SK-N-DZ (cell line): ENCODE measurements at regions not wholly inside any gene's neighbourhood (a gene's known extent, or its start where the extent isn't known, plus 50 kb on each side); places are given as distances from the start of the nearest gene placed in this dataset.
"Not testable (repeated sequence)": the region's sequence is repeated elsewhere in the genome, so short reads cannot be mapped to it uniquely, and the experiment has no call there.

Experiments
- DNase-seq: peaks from one replicate; pipeline ENCODE4 v3.0.0-alpha.2; 2015; ENCODE audit warnings: low spot score

GRCh38 chr10:14429043-14429700 lies 98.4 kb upstream of the FRMD4A start:
- no peak for DNase-seq

- no peak for DNase-seq
Observed at GRCh38 chr10:14425034-14425433, 94.3 kb upstream of the FRMD4A start.

GRCh38 chr10:14423111-14423744 lies 92.5 kb upstream of the FRMD4A start:
- DNase-seq, result no peak

DNA sequence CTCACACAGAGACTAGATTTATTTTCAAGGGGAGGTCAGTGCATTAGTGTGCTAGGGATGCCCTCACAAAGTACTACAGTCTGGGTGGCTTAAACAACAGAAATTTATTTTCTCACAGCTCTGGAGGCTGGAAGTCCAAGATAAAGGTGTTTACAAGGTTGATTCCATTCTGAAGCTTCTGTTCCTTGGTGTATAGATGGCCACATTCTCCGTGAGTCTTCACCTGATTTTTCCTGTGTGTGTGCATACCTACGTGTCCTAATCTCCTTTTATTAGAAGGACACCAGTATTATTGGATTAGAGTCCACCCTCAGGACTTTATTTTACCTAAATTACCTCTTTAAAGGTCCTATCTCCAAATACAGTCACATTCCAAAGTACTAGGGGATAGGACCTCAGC lies 91.7 kb upstream of the FRMD4A start:
- no peak for DNase-seq

GRCh38 chr10:14421941-14422340 lies 91.2 kb upstream of the FRMD4A start:
- DNase-seq, result no peak

GRCh38 chr10:14417336-14417735 lies 86.6 kb upstream of the FRMD4A start:
- DNase-seq, result not testable (repeated sequence)

DNA sequence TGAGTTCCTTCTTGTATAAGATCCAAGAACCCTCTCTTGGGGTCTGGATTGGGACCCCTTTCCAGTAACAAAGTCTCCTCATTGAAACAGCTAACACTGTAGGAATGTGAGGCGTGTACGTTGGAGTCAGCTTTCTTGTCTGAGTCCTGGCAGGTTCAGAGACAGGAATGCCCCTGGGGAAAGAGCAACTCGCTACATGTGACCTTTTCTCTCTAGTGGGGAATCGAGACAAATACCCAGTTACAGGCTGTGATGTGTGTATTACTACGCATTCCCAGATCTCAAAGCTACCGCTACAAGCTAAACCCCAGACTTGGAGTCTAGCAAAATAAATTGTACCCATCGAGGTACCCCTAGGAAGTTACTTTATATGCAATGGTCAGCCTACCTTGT lies 85.6 kb upstream of the FRMD4A start:
- no peak for DNase-seq

- no peak for DNase-seq
Observed at GRCh38 chr10:14415676-14416307, 85.1 kb upstream of the FRMD4A start.

- DNase-seq, result no peak
Observed at GRCh38 chr10:14414901-14415300, 84.2 kb upstream of the FRMD4A start.

DNA sequence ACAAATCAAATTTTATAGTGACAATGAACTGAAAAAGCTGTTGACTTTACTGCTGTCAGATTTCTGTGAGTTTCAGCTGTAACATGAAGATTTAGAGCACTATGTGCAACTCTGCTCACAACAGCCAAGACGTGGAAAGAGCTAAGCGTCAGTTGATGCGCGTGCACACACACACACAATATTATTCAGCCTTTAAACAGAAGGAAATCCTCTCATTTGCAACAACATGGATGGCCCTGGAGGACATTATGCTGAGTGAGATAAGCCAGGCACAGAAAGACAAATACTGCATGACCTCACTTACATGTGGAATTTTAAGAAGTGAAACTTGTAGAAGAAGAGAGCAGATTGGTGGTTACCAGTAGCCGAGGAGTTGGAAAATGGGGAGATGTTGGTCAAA lies 82.8 kb upstream of the FRMD4A start:
- DNase-seq, result no peak

DNA sequence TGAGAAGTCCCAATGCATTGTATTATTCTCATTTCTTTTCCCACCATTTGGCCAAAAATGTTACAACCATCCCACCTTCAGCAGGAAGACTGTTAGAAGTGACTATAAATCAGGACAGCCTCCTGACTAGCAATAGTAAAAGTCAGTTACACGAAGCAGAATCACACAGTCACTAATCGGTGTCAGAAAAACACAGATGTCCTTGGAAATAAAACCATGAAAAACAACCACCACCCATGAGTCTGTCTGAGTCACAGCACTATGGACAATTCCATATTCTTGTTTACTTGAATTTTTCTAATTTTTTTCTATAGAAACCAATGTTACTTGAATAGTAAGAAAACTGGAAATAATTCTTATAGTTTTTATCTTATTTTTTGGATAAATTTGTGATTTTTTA lies 81.9 kb upstream of the FRMD4A start:
- DNase-seq, result no peak

DNA sequence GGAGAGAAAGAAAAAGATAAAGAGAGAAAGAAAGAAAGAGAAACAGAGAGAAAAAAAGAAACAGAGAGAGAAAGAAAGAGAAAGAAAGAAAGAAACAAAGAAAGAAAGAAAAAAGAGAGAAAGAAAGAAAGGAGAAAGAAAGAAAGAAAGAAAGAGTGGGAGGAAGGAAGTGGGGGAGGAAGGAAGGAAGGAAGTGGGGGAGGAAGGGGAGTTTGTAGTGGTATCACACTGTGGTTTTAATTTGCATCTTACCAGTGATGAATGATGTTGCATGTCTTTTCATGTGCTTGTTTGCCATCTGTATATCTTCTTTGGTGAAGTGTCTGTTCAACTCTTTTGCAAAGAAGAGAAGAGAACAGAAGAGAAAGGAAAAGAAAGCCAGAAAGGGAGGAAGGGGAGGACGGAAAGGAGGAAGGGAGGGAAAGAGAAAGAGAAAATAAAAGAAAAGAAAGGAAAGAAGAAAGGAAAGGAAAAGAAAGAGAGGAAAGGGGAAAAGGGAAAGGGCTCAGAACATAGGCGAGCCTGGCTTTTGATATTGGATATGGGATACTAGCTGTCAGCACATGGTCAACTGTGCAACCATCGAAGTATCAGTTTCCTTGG lies 79.2 kb upstream of the FRMD4A start:
- no peak for DNase-seq

- DNase-seq, result no peak
Observed at GRCh38 chr10:14409247-14409646, 78.5 kb upstream of the FRMD4A start.

GRCh38 chr10:14408139-14408538 lies 77.4 kb upstream of the FRMD4A start:
- DNase-seq, result no peak

- DNase-seq, result no peak
Observed at GRCh38 chr10:14407567-14407966, 76.8 kb upstream of the FRMD4A start.

- no peak for DNase-seq
Observed at GRCh38 chr10:14405076-14406065, 74.6 kb upstream of the FRMD4A start.

GRCh38 chr10:14403881-14404623 lies 73.3 kb upstream of the FRMD4A start:
- peak; percentile 80 for DNase-seq

DNA sequence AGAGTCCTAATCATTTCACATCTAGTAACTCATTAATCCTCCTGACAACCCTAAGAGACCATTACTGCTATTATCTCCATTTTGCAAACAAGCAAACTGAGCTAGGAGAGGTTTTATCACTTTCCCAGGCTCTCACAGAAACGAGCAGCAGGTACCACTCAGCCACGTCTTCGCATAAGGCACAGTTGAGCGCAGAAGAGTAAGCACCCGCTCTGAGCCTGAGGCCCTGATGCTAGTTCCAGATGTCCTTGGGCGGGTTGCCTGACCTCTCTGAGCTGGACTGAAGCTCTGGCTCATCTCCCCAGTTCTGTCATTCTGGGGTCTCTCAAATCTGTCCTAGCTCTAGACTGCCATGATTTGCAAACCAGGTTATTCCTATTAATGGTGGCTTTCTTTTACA lies 72.6 kb upstream of the FRMD4A start:
- no peak for DNase-seq

DNA sequence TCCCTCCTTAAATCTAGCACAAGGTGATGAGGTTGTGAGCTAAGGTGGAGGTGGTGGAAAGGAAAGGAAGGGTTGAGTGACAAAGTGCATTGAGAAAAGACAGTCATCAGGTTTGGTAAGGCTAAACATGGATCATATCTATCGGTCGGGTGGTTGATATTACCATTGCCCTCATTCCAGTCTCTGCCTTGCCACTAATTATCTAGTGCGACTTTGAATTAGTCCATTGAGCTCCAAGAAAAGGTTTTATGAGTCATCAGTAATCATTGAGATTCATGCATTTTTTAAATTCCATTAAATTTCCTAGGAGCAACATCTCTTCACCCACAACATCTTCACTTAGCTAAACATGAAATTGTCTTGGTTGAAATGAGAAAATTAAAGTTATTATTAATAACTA lies 68.9 kb upstream of the FRMD4A start:
- DNase-seq, result no peak

DNA sequence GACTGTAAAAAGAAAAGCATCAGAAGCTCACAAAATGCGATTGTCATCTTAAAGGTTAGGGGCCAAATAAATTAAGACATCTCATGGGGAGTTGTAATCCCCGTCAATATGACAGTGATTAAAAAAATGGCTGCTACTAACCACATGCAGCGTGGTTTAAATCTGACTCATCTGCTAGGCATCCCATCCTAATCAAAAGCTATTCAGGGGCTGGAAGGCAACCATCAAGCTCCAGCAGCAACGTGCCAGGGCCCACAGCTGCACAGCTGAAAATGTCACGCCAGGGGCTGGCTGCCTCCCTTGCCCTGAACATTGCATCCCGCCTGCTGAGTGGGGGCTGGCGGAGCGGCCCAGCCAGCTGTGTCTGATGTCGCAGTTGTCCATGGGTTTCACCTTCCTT lies 66.3 kb upstream of the FRMD4A start:
- DNase-seq, result no peak
